GM23248 (cell line): ENCODE measurements at regions not wholly inside any gene's neighbourhood (a gene's known extent, or its start where the extent isn't known, plus 50 kb on each side); places are given as distances from the start of the nearest gene placed in this dataset.
"Not testable (repeated sequence)": the region's sequence is repeated elsewhere in the genome, so short reads cannot be mapped to it uniquely, and the experiment has no call there.

Experiments
- DNase-seq: peaks from one replicate; pipeline ENCODE4 v3.0.0-alpha.2; 2015
- H2AFZ ChIP-seq: fragments of 200-600 bp; sonication (generic); 2 replicates; pipeline ENCODE4 v1.6.1; 2016; ENCODE audit warnings: antibody characterized with exemption
- H3F3A ChIP-seq: fragments of 200-600 bp; sonication (generic); 2 replicates; pipeline ENCODE4 v1.6.1; 2016; ENCODE audit warnings: mild to moderate bottlenecking, antibody characterized with exemption, mixed run types; ENCODE audit not compliant: insufficient read depth
- H3K27ac ChIP-seq: fragments of 200-600 bp; sonication (generic); 2 replicates; pipeline ENCODE4 v1.5.1; 2016; ENCODE audit warnings: mild to moderate bottlenecking
- H3K27me3 ChIP-seq: fragments of 200-600 bp; sonication (generic); replicated peaks from 2 replicates; pipeline ENCODE4 v1.6.1; 2016; ENCODE audit warnings: mild to moderate bottlenecking; ENCODE audit not compliant: insufficient read depth
- H3K36me3 ChIP-seq: fragments of 200-600 bp; sonication (generic); 2 replicates; pipeline ENCODE4 v1.6.1; 2016; ENCODE audit warnings: low read depth, mild to moderate bottlenecking
- H3K4me1 ChIP-seq: fragments of 200-600 bp; sonication (generic); 2 replicates; pipeline ENCODE4 v1.6.1; 2016; ENCODE audit warnings: mild to moderate bottlenecking; ENCODE audit not compliant: insufficient read depth
- H3K4me2 ChIP-seq: fragments of 200-600 bp; sonication (generic); one replicate; pipeline ENCODE4 v1.6.1; 2016; ENCODE audit warnings: mild to moderate bottlenecking; ENCODE audit not compliant: unreplicated experiment
- H3K4me3 ChIP-seq: fragments of 200-600 bp; sonication (generic); 2 replicates; pipeline ENCODE4 v1.5.1; 2016; ENCODE audit warnings: mild to moderate bottlenecking
- H3K79me2 ChIP-seq: fragments of 200-600 bp; sonication (generic); 2 replicates; pipeline ENCODE4 v1.6.1; 2016; ENCODE audit warnings: mild to moderate bottlenecking; ENCODE audit not compliant: insufficient read depth
- H3K9ac ChIP-seq: fragments of 200-600 bp; sonication (generic); 2 replicates; pipeline ENCODE4 v1.6.1; 2016; ENCODE audit warnings: mild to moderate bottlenecking
- H3K9me2 ChIP-seq: fragments of 200-600 bp; sonication (generic); 2 replicates; pipeline ENCODE4 v1.6.1; 2016; ENCODE audit warnings: mixed run types, mild to moderate bottlenecking, moderate library complexity; ENCODE audit not compliant: insufficient read depth
- H3K9me3 ChIP-seq: fragments of 200-600 bp; sonication (generic); one replicate; pipeline ENCODE4 v1.6.1; 2017; ENCODE audit warnings: low read depth
- H4K20me1 ChIP-seq: fragments of 200-600 bp; sonication (generic); 2 replicates; pipeline ENCODE4 v1.6.0; 2016; ENCODE audit not compliant: insufficient read depth
- EZH2 ChIP-seq: fragments of 200-600 bp; sonication (generic); IDR thresholded peaks from 2 replicates; pipeline ENCODE4 v1.6.1; 2018; ENCODE audit warnings: antibody characterized with exemption, mild to moderate bottlenecking; ENCODE audit not compliant: insufficient read depth, poor library complexity, severe bottlenecking
- EZH2phosphoT487 ChIP-seq: fragments of 200-600 bp; sonication (generic); IDR thresholded peaks from 2 replicates; pipeline ENCODE4 v1.6.1; 2018; ENCODE audit warnings: antibody characterized with exemption, moderate library complexity, mild to moderate bottlenecking, low read depth; ENCODE audit not compliant: insufficient read depth
- WGBS, 2 experiments: methylation state at CpG; one replicate each; pipeline ENCODE4 v1.1.6; 2015 to 2017; ENCODE audit warnings: low lambda C conversion rate in 2 of 2, low coverage in 1 of 2; ENCODE audit errors: missing lambda C conversion rate in 2 of 2; 5-methylcytosine and 5-hydroxymethylcytosine counted together
- in situ Hi-C: fragments of 300-500 bp; cut with MboI; formaldehyde crosslinking; loops from 2 replicates; pipeline ENCODE4 v1.15.0; 2020

GRCh38 chr1:121538943-121539575, 354.3 kb downstream of the SRGAP2C start:
- H3K27ac ChIP-seq, result no peak overlapping the region

DNA sequence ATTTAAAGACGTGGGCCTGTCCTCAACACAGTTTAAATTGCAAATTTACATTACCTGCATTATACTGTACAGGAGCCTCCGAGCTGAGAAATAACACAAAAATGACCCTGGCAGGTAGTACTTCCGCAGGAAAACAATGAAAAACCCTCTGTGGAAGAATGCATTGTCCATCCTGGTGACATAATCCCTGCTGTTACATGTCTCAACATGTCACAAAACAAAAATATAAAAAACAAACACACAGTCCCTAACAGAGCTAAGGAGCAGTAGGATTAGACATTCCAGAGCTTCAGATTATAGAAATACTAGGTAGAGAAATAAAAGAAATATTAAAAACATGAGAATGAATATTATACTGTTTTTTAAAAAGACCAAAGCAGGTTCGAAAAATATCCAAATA, 359.2 kb downstream of the SRGAP2C start:
- DNase-seq, H3K4me3 ChIP-seq, H4K20me1 ChIP-seq, H3F3A ChIP-seq, in situ Hi-C loops, H3K4me1 ChIP-seq, H3K79me2 ChIP-seq, H3K9ac ChIP-seq, H2AFZ ChIP-seq, H3K36me3 ChIP-seq, H3K9me2 ChIP-seq, H3K9me3 ChIP-seq, H3K4me2 ChIP-seq, H3K27ac ChIP-seq: not testable (repeated sequence)
- H3K27me3 ChIP-seq, result peaks cover 20% of the 10 kb centered on the region; the same call in 1 of the 2 replicates
- 21 to 23% methylated on average over 4 of the region's 4 CpGs for WGBS, 2 experiments

More at GRCh38 chr1:121538943-121539575, 354.3 kb downstream of the SRGAP2C start:
- peaks cover 15% of the 10 kb centered on the region for H3K27me3 ChIP-seq
- DNase-seq, result no peak
- in situ Hi-C loops, result no loop called here
- no peak for TF ChIP-seq EZH2phosphoT487
- no peak for TF ChIP-seq EZH2
- H3K36me3 ChIP-seq, result no peaks in the 10 kb centered on the region
- WGBS, 2 experiments, result 17 to 25% methylated on average over 2 of the region's 2 CpGs
- no peaks in the 10 kb centered on the region for H3F3A ChIP-seq
- no peaks in the 10 kb centered on the region for H3K9me3 ChIP-seq
- H3K79me2 ChIP-seq, result no peaks in the 10 kb centered on the region
- H3K4me3 ChIP-seq, result no peak overlapping the region
- H4K20me1 ChIP-seq, result no peaks in the 10 kb centered on the region
- H3K4me1 ChIP-seq, result no peaks in the 10 kb centered on the region
- no peak overlapping the region for H3K4me2 ChIP-seq
- H2AFZ ChIP-seq, result no peak overlapping the region
- H3K9me2 ChIP-seq, result no peaks in the 10 kb centered on the region
- no peak overlapping the region for H3K9ac ChIP-seq

GRCh38 chr1:121544500-121544899, 359.7 kb downstream of the SRGAP2C start:
- H4K20me1 ChIP-seq, result no peaks in the 10 kb centered on the region
- no peaks in the 10 kb centered on the region for H3F3A ChIP-seq
- H3K4me2 ChIP-seq, result no peak overlapping the region
- no peak overlapping the region for H3K27ac ChIP-seq
- H3K79me2 ChIP-seq, result no peaks in the 10 kb centered on the region
- H3K4me1 ChIP-seq, result no peaks in the 10 kb centered on the region
- no peak for DNase-seq
- 39 to 40% methylated on average over 2 of the region's 2 CpGs for WGBS, 2 experiments
- no peak for TF ChIP-seq EZH2
- no peaks in the 10 kb centered on the region for H3K9me2 ChIP-seq
- no peak overlapping the region for H2AFZ ChIP-seq
- no peaks in the 10 kb centered on the region for H3K36me3 ChIP-seq
- H3K4me3 ChIP-seq, result no peak overlapping the region
- H3K27me3 ChIP-seq, result peaks cover 20% of the 10 kb centered on the region; the same call in 1 of the 2 replicates
- H3K9me3 ChIP-seq, result no peaks in the 10 kb centered on the region
- H3K9ac ChIP-seq, result no peak overlapping the region
- in situ Hi-C loops, result no loop called here

DNA sequence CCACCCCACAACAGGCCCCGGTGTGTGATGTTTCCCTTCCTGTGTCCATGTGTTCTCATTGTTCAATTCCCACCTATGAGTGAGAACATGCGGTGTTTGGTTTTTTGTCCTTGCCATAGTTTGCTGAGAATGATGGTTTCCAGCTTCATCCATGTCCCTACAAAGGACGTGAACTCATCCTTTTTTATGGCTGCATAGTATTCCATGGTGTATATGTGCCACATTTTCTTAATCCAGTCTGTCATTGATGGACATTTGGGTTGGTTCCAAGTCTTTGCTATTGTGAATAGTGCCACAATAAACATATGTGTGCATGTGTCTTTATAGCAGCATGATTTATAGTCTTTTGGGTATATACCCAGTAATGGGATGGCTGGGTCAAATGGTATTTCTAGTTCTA, 361.1 kb downstream of the SRGAP2C start:
- H3K27ac ChIP-seq, H3K9me3 ChIP-seq, H3K9ac ChIP-seq, H2AFZ ChIP-seq, H3K9me2 ChIP-seq, in situ Hi-C loops, H3K79me2 ChIP-seq, H3K4me1 ChIP-seq, H3K4me3 ChIP-seq, DNase-seq, H3K4me2 ChIP-seq, H3F3A ChIP-seq, H3K36me3 ChIP-seq, H4K20me1 ChIP-seq: not testable (repeated sequence)
- peaks cover 29% of the 10 kb centered on the region; the same call in 1 of the 2 replicates for H3K27me3 ChIP-seq
- WGBS, 2 experiments, result 40 to 71% methylated on average over 1 to 3 of the region's 3 CpGs
